HG03354 (cell line): ENCODE measurements at regions not wholly inside any gene's neighbourhood (a gene's known extent, or its start where the extent isn't known, plus 50 kb on each side); places are given as distances from the start of the nearest gene placed in this dataset.

ENCODE experiments used
- ATAC-seq: cut with Tn5 transposase; IDR thresholded peaks from one replicate; pipeline ENCODE4 v1.9.1; 2021; ENCODE audit warnings: mild to moderate bottlenecking; ENCODE audit not compliant: unreplicated experiment, poor library complexity, severe bottlenecking

- peak; percentile 16 for ATAC-seq
Observed at GRCh38 chr5:8907168-8907868, 638.6 kb downstream of the SEMA5A start.

DNA sequence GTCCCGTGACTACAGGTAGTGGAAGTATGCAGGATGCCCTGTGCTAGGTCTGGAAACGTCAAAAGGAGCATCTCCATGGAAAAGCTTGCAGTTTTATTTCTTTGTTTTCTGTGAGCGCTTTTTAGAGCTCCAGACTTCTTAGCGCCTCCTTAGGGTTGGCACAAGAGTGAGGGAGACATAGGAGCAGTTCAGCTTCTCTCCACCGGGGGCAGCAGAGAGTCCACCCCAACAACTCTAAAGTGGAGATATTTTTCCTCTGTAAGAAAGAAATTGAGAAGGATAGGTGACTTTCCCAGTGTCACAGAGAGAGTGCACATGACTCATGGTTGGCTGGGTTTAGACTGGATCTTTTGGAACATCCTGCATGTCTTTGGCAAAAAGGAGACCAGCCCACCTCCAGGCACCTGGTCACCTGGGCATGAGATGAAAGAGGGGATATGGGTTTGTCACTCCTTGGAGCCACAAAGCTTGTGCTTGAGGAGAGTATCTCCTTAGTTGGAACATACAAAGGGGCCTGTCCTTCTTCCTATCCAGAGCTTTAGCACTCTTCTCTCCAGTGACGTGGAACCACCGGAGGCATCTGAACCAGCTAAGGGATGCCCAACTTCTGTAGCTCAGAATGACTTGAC is 637.7 kb downstream of the SEMA5A start:
- ATAC-seq: peak; percentile 93

DNA sequence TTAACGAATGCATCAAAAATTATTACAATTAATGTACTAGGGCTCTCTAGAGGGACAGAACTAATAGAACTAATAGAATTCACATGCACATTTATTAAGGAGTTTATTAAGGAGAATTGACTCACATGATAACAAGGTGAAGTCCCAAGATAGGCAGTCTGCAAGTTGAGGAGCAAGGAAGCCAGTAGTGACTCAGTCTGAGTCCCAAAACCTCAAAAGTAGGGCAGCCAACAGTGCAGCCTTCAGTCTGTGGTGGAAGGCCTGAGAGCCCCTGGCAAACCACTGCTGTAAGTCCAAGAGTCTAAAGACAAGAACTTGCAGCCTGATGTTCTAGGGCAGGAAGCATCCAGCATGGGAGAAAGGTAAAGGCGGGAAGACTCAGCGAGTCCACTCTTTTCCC is 633.8 kb downstream of the SEMA5A start:
- no peak for ATAC-seq

DNA sequence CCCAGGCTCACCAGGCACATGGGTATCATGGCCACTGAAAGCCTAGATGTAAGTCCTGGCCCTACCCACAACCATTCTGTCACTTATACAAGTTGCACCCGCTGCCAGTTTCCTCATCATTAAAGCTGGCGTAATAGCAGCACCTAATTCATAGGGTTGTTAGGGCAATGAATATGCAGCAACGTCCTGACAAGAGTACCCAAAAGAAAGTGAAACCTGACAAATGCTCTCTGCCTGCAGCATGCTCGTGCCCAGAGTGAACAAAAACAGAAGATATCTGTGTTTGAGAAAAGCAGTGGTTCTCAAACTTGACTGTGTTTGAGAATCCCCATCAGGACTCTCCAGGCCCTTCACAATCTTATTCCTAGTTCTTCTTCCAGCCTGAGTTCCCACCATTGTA is 632.4 kb downstream of the SEMA5A start:
- ATAC-seq: no peak

GRCh38 chr5:8919096-8919495 is 626.8 kb downstream of the SEMA5A start:
- ATAC-seq: no peak

- no peak for ATAC-seq
Observed at GRCh38 chr5:8923526-8923925, 622.3 kb downstream of the SEMA5A start.

DNA sequence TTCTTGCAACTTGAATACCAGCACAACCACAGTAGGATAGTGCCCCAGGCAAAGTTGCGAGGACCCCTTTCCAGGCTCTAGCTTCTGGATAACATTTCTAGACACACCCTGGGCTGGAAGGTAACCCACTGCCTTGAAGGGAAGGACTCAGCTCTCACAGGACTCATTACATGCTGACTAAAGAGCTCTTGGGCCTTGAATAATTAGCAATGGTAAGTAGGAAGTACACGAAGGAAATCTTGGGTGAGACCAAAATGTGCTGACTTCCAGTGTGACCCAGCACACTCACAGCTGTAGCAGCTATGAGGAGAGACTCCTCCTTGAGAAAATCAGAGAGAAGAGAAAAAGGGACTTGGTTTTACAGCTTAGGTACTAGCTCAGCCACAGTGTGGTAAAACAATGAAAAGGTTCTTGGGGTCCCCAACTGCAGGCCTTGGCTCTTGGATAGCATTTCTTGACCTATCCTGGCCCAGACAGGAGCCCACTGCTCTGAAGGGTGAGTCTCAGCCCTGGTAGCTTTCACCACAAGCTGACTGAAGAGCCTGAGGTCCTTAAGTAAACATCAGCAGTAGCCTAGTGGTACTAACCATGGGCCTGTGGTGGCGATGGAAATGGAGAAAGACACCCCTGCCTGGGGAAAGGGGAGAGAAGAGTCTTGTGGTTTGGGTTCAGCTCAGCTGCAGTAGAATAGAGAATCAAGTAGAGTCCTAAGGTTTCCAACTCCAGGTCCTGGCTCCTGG is 621.7 kb downstream of the SEMA5A start:
- ATAC-seq: no peak

- ATAC-seq: no peak
Observed at GRCh38 chr5:8930021-8930420, 615.9 kb downstream of the SEMA5A start.

GRCh38 chr5:8934455-8934854 is 611.4 kb downstream of the SEMA5A start:
- ATAC-seq: no peak

DNA sequence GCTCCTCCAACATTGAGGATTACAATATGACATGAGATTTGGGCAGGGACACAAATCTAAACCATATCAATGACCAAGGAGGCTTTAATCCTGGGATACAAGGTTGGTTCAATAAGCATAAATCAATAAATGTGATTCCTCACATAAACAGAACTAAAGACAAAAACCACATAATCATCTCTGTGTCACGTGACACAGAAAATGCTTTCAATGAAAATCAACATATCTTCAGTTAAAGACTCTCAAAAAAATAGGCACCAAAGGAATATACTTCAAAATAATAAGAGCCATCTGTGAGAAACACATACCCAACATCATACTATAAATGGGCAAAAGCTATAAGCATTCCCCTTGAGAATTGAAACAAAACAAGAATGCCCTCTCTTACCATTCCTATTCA is 604.9 kb downstream of the SEMA5A start:
- ATAC-seq: no peak

DNA sequence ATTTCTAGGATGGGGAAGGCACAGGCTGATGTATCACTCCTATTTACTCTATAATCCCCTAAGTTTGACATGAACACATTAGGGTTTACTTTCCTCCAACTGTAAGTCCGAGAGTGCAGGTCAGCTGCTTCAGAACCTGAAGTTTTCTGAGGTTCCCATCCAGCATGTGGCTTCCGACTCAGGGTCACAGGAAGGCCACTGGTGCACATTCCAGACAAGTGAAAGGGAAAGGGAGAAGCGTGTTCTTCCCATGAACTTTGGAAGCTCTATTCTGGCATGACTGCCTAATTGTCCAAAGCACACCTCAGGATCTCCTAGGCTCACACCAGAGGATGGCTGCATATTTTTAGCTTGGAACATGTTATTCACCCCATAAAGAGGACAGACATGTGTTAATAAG is 602.6 kb downstream of the SEMA5A start:
- ATAC-seq: no peak

DNA sequence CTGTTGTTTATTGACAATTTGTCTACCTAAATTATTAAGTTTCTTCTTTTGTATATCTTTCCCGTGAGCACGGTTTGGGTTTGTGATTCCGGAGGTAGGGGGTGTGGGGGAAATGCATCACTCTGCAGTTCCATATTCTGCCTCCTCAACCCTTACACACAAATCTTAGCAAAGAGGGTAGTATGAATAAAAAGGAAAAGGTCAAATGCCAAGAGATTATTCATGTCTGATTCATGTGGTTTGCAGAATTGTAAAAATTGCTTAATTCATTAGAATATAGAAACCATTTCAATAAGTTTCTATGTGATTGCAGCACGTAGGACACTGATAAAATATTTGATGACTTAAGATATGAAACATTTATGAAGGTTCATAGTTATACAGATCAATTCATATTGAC is 601.9 kb downstream of the SEMA5A start:
- ATAC-seq: no peak

- ATAC-seq: no peak
Observed at GRCh38 chr5:8945972-8946371, 599.9 kb downstream of the SEMA5A start.

DNA sequence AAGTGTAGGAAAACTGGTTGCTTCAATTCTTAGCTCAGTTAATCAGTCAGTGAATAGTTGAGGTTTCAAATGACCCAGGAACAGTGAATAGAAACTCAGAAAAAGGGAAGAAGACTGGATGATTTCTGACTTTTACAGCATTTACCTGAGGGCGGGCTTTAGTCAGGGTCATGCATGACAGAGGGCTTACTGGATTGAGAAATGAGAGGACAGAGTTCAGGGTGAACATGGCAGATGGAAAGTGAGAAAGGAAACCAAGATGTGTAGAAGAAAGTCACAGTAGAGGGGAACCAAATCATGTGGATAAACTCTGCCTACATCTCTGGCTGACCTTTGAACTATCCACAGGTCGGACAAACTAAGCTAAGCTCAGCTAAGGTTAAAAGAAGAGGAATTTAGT is 596.0 kb downstream of the SEMA5A start:
- peak; percentile 96 for ATAC-seq

DNA sequence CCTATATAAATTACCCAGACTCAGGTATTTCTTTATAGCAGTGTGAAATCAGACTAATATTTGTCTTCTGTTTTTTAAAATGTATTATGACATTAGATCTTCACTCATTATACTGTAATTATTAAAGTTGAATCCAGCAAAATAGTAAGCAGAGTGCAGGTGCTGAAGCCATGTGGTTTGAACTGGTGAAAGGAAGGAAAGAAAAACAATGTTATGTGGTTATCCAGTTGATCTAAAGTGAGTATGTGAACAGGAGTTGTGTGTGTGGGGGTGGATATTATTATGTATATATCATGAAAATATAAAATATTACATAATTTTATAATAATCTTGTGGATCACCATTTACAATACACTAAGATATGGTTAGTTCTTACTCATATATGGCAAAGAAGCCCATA is 593.7 kb downstream of the SEMA5A start:
- ATAC-seq: no peak

GRCh38 chr5:8953016-8953415 is 592.9 kb downstream of the SEMA5A start:
- ATAC-seq: peak; percentile 48

DNA sequence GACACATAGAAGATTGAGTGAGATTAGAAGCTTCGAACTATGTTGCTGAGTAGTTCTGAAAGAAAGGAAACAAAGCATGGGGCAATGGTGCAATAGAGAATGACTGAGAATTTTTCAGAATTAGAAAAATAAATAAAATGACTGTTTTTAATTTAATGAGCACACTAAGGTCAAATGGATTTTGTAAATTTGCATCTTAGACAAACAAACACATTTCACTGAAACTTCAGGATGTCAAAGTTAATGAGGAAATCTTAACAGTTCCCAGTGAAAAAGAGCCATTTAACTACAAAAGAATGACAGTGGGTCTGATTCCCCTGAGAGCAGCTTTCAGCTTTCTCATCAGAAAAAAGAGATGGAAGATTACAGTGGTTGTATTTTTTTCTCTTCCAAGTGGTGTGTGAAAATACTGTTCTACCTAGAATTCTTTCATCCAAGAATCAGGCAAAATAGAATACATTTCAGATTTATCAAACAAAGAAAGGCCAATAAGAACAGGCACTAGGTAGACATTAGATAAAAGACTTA is 591.9 kb downstream of the SEMA5A start:
- ATAC-seq: no peak

GRCh38 chr5:8954801-8955200 is 591.1 kb downstream of the SEMA5A start:
- no peak for ATAC-seq

GRCh38 chr5:8956659-8957058 is 589.2 kb downstream of the SEMA5A start:
- ATAC-seq: no peak

- ATAC-seq: no peak
Observed at GRCh38 chr5:8958602-8959001, 587.3 kb downstream of the SEMA5A start.

- ATAC-seq: no peak
Observed at GRCh38 chr5:8961219-8961618, 584.7 kb downstream of the SEMA5A start.
